Neural cell (in vitro differentiated cells): ENCODE measurements at regions not wholly inside any gene's neighbourhood (a gene's known extent, or its start where the extent isn't known, plus 50 kb on each side); places are given as distances from the start of the nearest gene placed in this dataset.
"Not testable (repeated sequence)": the region's sequence is repeated elsewhere in the genome, so short reads cannot be mapped to it uniquely, and the experiment has no call there.

Experiments
- H2AFZ ChIP-seq: fragments of 200-600, 300-800 bp; sonication (generic), shearing (Covaris generic); 2 replicates; pipeline ENCODE4 v1.6.0; 2014; ENCODE audit warnings: low read depth, mild to moderate bottlenecking, antibody characterized with exemption, low read length, moderate library complexity
- H3F3A ChIP-seq: fragments of 200-600 bp; shearing (Covaris generic); 2 replicates; pipeline ENCODE4 v1.6.1; 2016; ENCODE audit warnings: mild to moderate bottlenecking, moderate library complexity, mixed read lengths, antibody characterized with exemption, low read length; ENCODE audit not compliant: insufficient read depth, poor library complexity, severe bottlenecking
- H3K27ac ChIP-seq: fragments of 200-600, 300-800 bp; sonication (generic), shearing (Covaris generic); 2 replicates; pipeline ENCODE4 v1.5.1; 2014; ENCODE audit warnings: mild to moderate bottlenecking, low read length, moderate library complexity
- H3K27me3 ChIP-seq: fragments of 300-800, 200-600 bp; sonication (generic), shearing (Covaris generic); 2 replicates; pipeline ENCODE4 v1.6.0; 2014; ENCODE audit warnings: mild to moderate bottlenecking, low read depth, low read length, moderate library complexity; ENCODE audit not compliant: insufficient read depth
- H3K36me3 ChIP-seq: fragments of 300-800, 200-600 bp; sonication (generic), shearing (Covaris generic); 2 replicates; pipeline ENCODE4 v1.5.1; 2014; ENCODE audit warnings: mild to moderate bottlenecking, antibody characterized with exemption, low read length, moderate library complexity; ENCODE audit not compliant: insufficient read depth
- H3K4me2 ChIP-seq: fragments of 300-800, 200-600 bp; sonication (generic), shearing (Covaris generic); 2 replicates; pipeline ENCODE4 v1.6.0; 2014; ENCODE audit warnings: mild to moderate bottlenecking, low read length
- H3K4me3 ChIP-seq: fragments of 300-800, 200-600 bp; sonication (generic), shearing (Covaris generic); 2 replicates; pipeline ENCODE4 v1.5.1; 2014; ENCODE audit warnings: mild to moderate bottlenecking, low read length, moderate library complexity
- H3K79me2 ChIP-seq: fragments of 200-600 bp; shearing (Covaris generic); replicated peaks from 2 replicates; pipeline ENCODE4 v1.6.0; 2014; ENCODE audit warnings: mild to moderate bottlenecking, low read length, moderate library complexity; ENCODE audit not compliant: insufficient read depth
- H3K9ac ChIP-seq: fragments of 300-800, 200-600 bp; sonication (generic), shearing (Covaris generic); 2 replicates; pipeline ENCODE4 v1.6.1; 2016; ENCODE audit warnings: mild to moderate bottlenecking, low read length, mixed read lengths
- H3K9me2 ChIP-seq: fragments of 200-600 bp; shearing (Covaris generic); 2 replicates; pipeline ENCODE4 v1.6.1; 2016; ENCODE audit warnings: mild to moderate bottlenecking, low read length, mixed read lengths; ENCODE audit not compliant: insufficient read depth
- H3K9me3 ChIP-seq: fragments of 200-600, 300-800 bp; sonication (generic), shearing (Covaris generic); 2 replicates; pipeline ENCODE4 v1.6.1; 2016; ENCODE audit warnings: mild to moderate bottlenecking, mixed run types, low read length, moderate library complexity, mixed read lengths
- H4K20me1 ChIP-seq: fragments of 200-600 bp; shearing (Covaris generic); 2 replicates; pipeline ENCODE4 v1.6.1; 2016; ENCODE audit warnings: mild to moderate bottlenecking, mixed run types; ENCODE audit not compliant: insufficient read depth
- EP300 ChIP-seq: fragments of 450-650 bp; conservative IDR thresholded peaks from 2 replicates; pipeline ENCODE4 v1.6.1; 2014; ENCODE audit warnings: antibody characterized with exemption, mild to moderate bottlenecking, moderate library complexity; ENCODE audit not compliant: poor library complexity, severe bottlenecking
- EZH2 ChIP-seq: fragments of 200-600, 300-800 bp; shearing (Covaris generic), sonication (generic); IDR thresholded peaks from 2 replicates; pipeline ENCODE4 v1.6.1; 2014; ENCODE audit warnings: antibody characterized with exemption, low read length, borderline replicate concordance, mild to moderate bottlenecking; ENCODE audit not compliant: insufficient read depth, poor library complexity, severe bottlenecking
- MXI1 ChIP-seq: fragments of 450-650 bp; conservative IDR thresholded peaks from 2 replicates; pipeline ENCODE4 v1.6.1; 2014; ENCODE audit warnings: antibody characterized with exemption, mild to moderate bottlenecking; ENCODE audit not compliant: poor library complexity, severe bottlenecking
- POLR2AphosphoS5 ChIP-seq: IDR thresholded peaks from 2 replicates; pipeline ENCODE4 v1.6.1; 2012
- RAD21 ChIP-seq: fragments of 450-650 bp; conservative IDR thresholded peaks from 2 replicates; pipeline ENCODE4 v1.6.1; 2014; ENCODE audit warnings: antibody characterized with exemption, mild to moderate bottlenecking, moderate library complexity
- SMC3 ChIP-seq: fragments of 450-650 bp; conservative IDR thresholded peaks from 2 replicates; pipeline ENCODE4 v1.6.1; 2014; ENCODE audit warnings: antibody characterized with exemption, mild to moderate bottlenecking, moderate library complexity; ENCODE audit not compliant: poor library complexity
- TAF1 ChIP-seq: IDR thresholded peaks from 2 replicates; pipeline ENCODE4 v1.6.1; 2012; ENCODE audit warnings: low read depth
- TF ChIP-seq, protein P1 (sequence below): IDR thresholded peaks from 2 replicates; pipeline ENCODE4 v1.6.1; 2012; ENCODE audit warnings: borderline replicate concordance
- TF ChIP-seq, protein P2 (sequence below): fragments of 450-650 bp; IDR thresholded peaks from 2 replicates; pipeline ENCODE4 v1.5.1; 2014; ENCODE audit warnings: antibody characterized with exemption, mild to moderate bottlenecking, moderate library complexity; ENCODE audit not compliant: poor library complexity, severe bottlenecking

DNA sequence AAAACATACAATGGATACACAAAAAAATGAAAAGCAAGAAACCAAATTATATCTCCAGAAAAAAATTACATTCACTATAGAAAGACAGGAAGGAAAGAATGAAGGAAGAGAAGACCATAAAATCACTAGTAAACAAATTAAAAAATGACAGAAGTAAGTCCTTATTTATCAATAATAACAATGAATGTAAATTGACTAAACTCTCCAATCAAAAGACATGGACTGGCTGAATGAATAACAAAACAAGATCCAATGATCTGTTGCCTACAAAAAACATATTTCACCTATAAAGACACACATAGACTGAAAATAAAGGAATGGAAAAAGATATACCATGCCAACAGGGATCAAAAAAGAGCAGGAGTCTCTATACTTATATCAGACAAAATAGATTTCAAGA lies 203.2 kb upstream of the F9 start:
- Histone ChIP-seq H3K9me2 (no peaks in the 10 kb centered on the region), H3K9me3 (no peaks in the 10 kb centered on the region), H3K79me2 (no peaks in the 10 kb centered on the region)

DNA sequence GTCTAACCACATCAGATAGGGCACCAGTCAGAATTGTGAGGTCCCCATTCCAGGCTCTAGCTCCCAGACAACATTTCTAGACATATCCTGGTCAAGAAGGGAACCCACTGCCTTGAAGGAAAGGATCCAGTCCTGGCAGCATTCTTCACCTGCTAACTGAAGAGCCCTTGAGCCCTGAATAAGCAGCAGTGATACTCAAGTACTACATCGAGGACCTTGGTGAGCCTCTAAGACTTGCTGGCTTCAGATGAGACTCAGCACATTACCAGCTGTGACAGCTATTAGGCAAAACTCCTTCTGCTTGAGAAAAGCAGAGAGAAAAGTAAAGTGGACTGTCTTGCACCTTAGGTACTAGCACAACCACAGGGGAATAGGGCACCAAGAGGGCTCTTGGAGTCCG lies 205.8 kb upstream of the F9 start:
- TF ChIP-seq MXI1 (no peak), EP300 (no peak), EZH2 (no peak), POLR2AphosphoS5 (no peak), TAF1 (no peak), SMC3 (no peak), RAD21 (no peak)
- TF ChIP-seq, protein P1, sequence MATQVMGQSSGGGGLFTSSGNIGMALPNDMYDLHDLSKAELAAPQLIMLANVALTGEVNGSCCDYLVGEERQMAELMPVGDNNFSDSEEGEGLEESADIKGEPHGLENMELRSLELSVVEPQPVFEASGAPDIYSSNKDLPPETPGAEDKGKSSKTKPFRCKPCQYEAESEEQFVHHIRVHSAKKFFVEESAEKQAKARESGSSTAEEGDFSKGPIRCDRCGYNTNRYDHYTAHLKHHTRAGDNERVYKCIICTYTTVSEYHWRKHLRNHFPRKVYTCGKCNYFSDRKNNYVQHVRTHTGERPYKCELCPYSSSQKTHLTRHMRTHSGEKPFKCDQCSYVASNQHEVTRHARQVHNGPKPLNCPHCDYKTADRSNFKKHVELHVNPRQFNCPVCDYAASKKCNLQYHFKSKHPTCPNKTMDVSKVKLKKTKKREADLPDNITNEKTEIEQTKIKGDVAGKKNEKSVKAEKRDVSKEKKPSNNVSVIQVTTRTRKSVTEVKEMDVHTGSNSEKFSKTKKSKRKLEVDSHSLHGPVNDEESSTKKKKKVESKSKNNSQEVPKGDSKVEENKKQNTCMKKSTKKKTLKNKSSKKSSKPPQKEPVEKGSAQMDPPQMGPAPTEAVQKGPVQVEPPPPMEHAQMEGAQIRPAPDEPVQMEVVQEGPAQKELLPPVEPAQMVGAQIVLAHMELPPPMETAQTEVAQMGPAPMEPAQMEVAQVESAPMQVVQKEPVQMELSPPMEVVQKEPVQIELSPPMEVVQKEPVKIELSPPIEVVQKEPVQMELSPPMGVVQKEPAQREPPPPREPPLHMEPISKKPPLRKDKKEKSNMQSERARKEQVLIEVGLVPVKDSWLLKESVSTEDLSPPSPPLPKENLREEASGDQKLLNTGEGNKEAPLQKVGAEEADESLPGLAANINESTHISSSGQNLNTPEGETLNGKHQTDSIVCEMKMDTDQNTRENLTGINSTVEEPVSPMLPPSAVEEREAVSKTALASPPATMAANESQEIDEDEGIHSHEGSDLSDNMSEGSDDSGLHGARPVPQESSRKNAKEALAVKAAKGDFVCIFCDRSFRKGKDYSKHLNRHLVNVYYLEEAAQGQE, result no peak
- TF ChIP-seq, protein P2, sequence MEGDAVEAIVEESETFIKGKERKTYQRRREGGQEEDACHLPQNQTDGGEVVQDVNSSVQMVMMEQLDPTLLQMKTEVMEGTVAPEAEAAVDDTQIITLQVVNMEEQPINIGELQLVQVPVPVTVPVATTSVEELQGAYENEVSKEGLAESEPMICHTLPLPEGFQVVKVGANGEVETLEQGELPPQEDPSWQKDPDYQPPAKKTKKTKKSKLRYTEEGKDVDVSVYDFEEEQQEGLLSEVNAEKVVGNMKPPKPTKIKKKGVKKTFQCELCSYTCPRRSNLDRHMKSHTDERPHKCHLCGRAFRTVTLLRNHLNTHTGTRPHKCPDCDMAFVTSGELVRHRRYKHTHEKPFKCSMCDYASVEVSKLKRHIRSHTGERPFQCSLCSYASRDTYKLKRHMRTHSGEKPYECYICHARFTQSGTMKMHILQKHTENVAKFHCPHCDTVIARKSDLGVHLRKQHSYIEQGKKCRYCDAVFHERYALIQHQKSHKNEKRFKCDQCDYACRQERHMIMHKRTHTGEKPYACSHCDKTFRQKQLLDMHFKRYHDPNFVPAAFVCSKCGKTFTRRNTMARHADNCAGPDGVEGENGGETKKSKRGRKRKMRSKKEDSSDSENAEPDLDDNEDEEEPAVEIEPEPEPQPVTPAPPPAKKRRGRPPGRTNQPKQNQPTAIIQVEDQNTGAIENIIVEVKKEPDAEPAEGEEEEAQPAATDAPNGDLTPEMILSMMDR, result no peak
- no peak overlapping the region for H3K4me2 ChIP-seq

More for the DNA sequence above, 203.2 kb upstream of the F9 start:
- no peak overlapping the region for H3K27ac ChIP-seq
- H3K36me3 ChIP-seq, result no peaks in the 10 kb centered on the region
- no peak overlapping the region for H2AFZ ChIP-seq
- no peaks in the 10 kb centered on the region for H3K27me3 ChIP-seq
- no peak overlapping the region for H3K9ac ChIP-seq
- H3K4me3 ChIP-seq, result no peak overlapping the region
- no peaks in the 10 kb centered on the region for H3F3A ChIP-seq
- no peak overlapping the region for H3K4me2 ChIP-seq
- TF ChIP-seq EP300 (no peak), SMC3 (no peak), EZH2 (no peak), TAF1 (no peak), MXI1 (no peak), POLR2AphosphoS5 (no peak), RAD21 (no peak)
- TF ChIP-seq, protein P1, result no peak
- no peaks in the 10 kb centered on the region for H4K20me1 ChIP-seq

GRCh38 chrX:139320661-139321354 lies 209.7 kb upstream of the F9 start:
- not testable (repeated sequence) for H4K20me1 ChIP-seq, H3K27ac ChIP-seq, H3F3A ChIP-seq, H3K9ac ChIP-seq, H3K9me3 ChIP-seq, H3K4me3 ChIP-seq, H3K79me2 ChIP-seq, H3K4me2 ChIP-seq, H3K27me3 ChIP-seq, H3K36me3 ChIP-seq, H2AFZ ChIP-seq, H3K9me2 ChIP-seq

More for the DNA sequence above, 205.8 kb upstream of the F9 start:
- Histone ChIP-seq H2AFZ (no peak overlapping the region), H3F3A (no peaks in the 10 kb centered on the region), H3K9me2 (no peaks in the 10 kb centered on the region), H3K27me3 (no peaks in the 10 kb centered on the region), H3K36me3 (no peaks in the 10 kb centered on the region), H3K9me3 (no peaks in the 10 kb centered on the region), H3K79me2 (no peaks in the 10 kb centered on the region), H3K27ac (no peak overlapping the region), H4K20me1 (no peaks in the 10 kb centered on the region), H3K4me3 (no peak overlapping the region), H3K9ac (no peak overlapping the region)

GRCh38 chrX:139306675-139307074 lies 223.9 kb upstream of the F9 start:
- H3K4me3 ChIP-seq, H3K9me2 ChIP-seq, H3F3A ChIP-seq, H2AFZ ChIP-seq, H3K27ac ChIP-seq, H3K79me2 ChIP-seq, H3K9me3 ChIP-seq, H3K27me3 ChIP-seq, H4K20me1 ChIP-seq, H3K36me3 ChIP-seq, H3K4me2 ChIP-seq, H3K9ac ChIP-seq: not testable (repeated sequence)
